DMS 273 (cell line): ENCODE measurements at regions not wholly inside any gene's neighbourhood (a gene's known extent, or its start where the extent isn't known, plus 50 kb on each side); places are given as distances from the start of the nearest gene placed in this dataset.
A peak's percentile ranks its signal among the peaks of the same experiment; 100 is the strongest.

Experiments used
- DNase-seq: peaks from one replicate; lab custom pipeline; 2025; ENCODE audit not compliant: unreplicated experiment; lab: John Stamatoyannopoulos, UW

- DNase-seq: peak; percentile 73
Observed at GRCh38 chr9:79799691-79800335, 228.0 kb downstream of the TLE4 start.

- no peak for DNase-seq
Observed at GRCh38 chr9:79798450-79798849, 226.7 kb downstream of the TLE4 start.

- no peak for DNase-seq
Observed at GRCh38 chr9:79796411-79796810, 224.6 kb downstream of the TLE4 start.

- no peak for DNase-seq
Observed at GRCh38 chr9:79788662-79789061, 216.9 kb downstream of the TLE4 start.

- no peak for DNase-seq
Observed at GRCh38 chr9:79781263-79781662, 209.5 kb downstream of the TLE4 start.

DNA sequence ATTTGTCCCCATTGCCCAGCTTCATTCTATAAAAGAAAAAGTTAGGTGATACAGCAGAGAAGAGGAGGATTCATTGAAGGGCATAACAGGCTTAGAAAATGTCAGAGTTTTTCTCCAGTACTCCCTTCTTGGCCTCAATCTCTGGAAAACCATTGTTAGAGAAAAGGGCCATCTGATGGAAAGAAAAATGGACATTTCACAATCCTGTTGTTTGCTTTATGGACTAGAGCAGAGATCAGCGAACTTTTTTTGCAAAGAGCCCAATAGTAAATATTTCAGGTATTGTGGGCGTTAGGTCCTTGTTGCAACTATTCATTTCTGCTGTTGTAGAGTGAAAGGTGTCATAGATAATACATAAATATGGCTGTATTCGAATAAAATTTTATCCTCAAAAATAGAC, 208.8 kb downstream of the TLE4 start:
- DNase-seq: no peak

DNA sequence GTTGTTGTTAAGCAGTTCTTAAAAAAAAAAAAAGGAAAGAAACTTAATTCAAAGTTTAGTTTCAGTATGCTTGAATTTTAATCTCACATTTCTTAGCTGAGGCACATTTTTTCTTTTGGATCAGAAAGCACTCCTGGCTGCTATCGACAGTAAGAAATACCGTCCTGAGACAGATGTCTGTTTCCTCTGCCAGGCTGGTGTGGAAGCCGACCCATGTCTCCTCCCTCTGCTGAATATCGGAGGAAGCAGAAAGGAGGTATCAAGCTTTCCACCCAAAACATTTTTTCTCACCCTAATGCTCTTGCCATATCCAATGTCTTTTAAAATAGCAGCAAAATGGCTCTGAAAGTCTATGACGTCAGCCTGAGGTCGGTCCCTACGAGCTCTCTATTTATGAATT, 208.1 kb downstream of the TLE4 start:
- no peak for DNase-seq

- DNase-seq: no peak
Observed at GRCh38 chr9:79778581-79778980, 206.8 kb downstream of the TLE4 start.

DNA sequence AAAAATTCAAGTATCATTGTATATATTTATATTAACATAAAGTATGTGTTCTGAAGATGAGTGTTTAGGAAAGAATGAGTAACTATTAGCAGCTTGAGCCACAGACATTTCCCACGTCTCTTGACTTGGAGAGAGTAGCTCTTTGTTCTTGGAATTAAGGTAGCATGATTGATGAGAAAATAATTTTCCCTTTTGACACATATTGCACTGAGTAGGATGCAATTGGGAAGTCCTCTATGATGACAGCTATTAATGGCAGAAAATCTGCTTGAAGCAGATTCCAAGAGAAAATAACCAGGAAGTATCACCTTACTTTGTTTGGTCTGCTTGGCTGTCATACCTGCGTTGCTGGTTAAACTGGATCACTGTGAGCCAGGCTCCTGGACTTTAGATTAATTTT, 204.8 kb downstream of the TLE4 start:
- DNase-seq: no peak
